Activated T-helper 1 cell treated with anti-CD3 and anti-CD28 coated beads, Interleukin-12 subunit alpha, Interleukin-12 subunit beta, Interleukin-2, Interleukin-4 antibody, amounts not matched to agents 30 ng/mL and 10 ng/mL and 1 ng/mL, durations not matched to agents 14 hours and 24 hours and 36 hours (primary cell): ENCODE measurements at regions not wholly inside any gene's neighbourhood (a gene's known extent, or its start where the extent isn't known, plus 50 kb on each side); places are given as distances from the start of the nearest gene placed in this dataset.

Experiments used
- DNase-seq: peaks from one replicate; pipeline ENCODE4 v3.0.0; 2021; ENCODE audit warnings: low spot score
- H3K27ac Mint-ChIP-seq: one replicate; pipeline ENCODE4 v1.8.0; 2021; ENCODE audit warnings: mild to moderate bottlenecking, mixed read lengths
- H3K27me3 Mint-ChIP-seq: one replicate; pipeline ENCODE4 v1.8.0; 2022; ENCODE audit warnings: mild to moderate bottlenecking, moderate library complexity, mixed read lengths; ENCODE audit not compliant: insufficient read depth
- H3K36me3 Mint-ChIP-seq: one replicate; pipeline ENCODE4 v1.8.0; 2021; ENCODE audit warnings: low read depth, mixed read lengths
- H3K4me1 Mint-ChIP-seq: one replicate; pipeline ENCODE4 v1.8.0; 2021; ENCODE audit warnings: low read depth, mixed read lengths
- H3K4me3 Mint-ChIP-seq: one replicate; pipeline ENCODE4 v1.8.0; 2021; ENCODE audit warnings: mild to moderate bottlenecking, moderate library complexity, mixed read lengths
- H3K9me3 Mint-ChIP-seq: one replicate; pipeline ENCODE4 v1.8.0; 2021; ENCODE audit warnings: mixed read lengths
- intact Hi-C: fragments of 100-400 bp; cut with micrococcal nuclease; formaldehyde crosslinking; loops from one replicate; pipeline ENCODE4 v1.15.1; 2024

GRCh38 chr15:57870667-57871066, 164.2 kb downstream of the POLR2M start:
- peaks cover 8% of the 10 kb centered on the region for H3K9me3 Mint-ChIP-seq
- H3K36me3 Mint-ChIP-seq: no peaks in the 10 kb centered on the region
- H3K4me3 Mint-ChIP-seq: no peak overlapping the region
- DNase-seq: no peak
- no peak overlapping the region for H3K27ac Mint-ChIP-seq
- intact Hi-C loops: no loop called here
- peaks cover 16% of the 10 kb centered on the region for H3K4me1 Mint-ChIP-seq
- peaks cover 53% of the 10 kb centered on the region for H3K27me3 Mint-ChIP-seq

- Mint-ChIP-seq H3K4me1 (peaks cover 16% of the 10 kb centered on the region), H3K27ac (no peak overlapping the region), H3K9me3 (peaks cover 8% of the 10 kb centered on the region), H3K27me3 (peaks cover 49% of the 10 kb centered on the region), H3K36me3 (no peaks in the 10 kb centered on the region), H3K4me3 (no peak overlapping the region)
- intact Hi-C loops: no loop called here
- DNase-seq: no peak
Observed at GRCh38 chr15:57872281-57873030, 165.9 kb downstream of the POLR2M start.

GRCh38 chr15:57873564-57874209, 167.2 kb downstream of the POLR2M start:
- no peak overlapping the region for H3K4me3 Mint-ChIP-seq
- H3K27me3 Mint-ChIP-seq: peaks cover 43% of the 10 kb centered on the region
- peaks cover 3% of the 10 kb centered on the region for H3K4me1 Mint-ChIP-seq
- DNase-seq: no peak
- intact Hi-C loops: no loop called here
- H3K27ac Mint-ChIP-seq: no peak overlapping the region
- H3K9me3 Mint-ChIP-seq: peaks cover 8% of the 10 kb centered on the region
- no peaks in the 10 kb centered on the region for H3K36me3 Mint-ChIP-seq

DNA sequence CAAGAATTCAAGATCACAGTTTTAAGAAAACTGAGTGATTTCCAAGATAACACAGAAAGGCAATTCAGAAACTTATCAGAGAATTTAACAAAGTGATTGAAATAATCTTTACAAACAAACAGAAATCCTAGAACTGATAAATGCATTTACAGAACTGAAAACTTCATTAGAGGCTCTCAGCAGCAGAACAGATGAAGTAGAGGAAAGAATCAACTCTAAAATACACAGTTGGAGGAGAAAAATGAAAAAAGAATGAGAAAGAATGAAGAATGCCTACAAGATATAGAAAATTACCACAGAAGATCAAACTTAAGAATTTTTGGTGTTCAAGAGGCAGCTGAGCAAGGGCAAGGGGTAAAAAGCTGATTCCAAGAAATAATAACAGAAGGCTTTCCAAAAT, 168.8 kb downstream of the POLR2M start:
- intact Hi-C loops: no loop called here
- H3K4me1 Mint-ChIP-seq: no peaks in the 10 kb centered on the region
- no peak overlapping the region for H3K27ac Mint-ChIP-seq
- H3K4me3 Mint-ChIP-seq: no peak overlapping the region
- DNase-seq: no peak
- H3K27me3 Mint-ChIP-seq: peaks cover 41% of the 10 kb centered on the region
- H3K36me3 Mint-ChIP-seq: no peaks in the 10 kb centered on the region
- peaks cover 8% of the 10 kb centered on the region for H3K9me3 Mint-ChIP-seq

DNA sequence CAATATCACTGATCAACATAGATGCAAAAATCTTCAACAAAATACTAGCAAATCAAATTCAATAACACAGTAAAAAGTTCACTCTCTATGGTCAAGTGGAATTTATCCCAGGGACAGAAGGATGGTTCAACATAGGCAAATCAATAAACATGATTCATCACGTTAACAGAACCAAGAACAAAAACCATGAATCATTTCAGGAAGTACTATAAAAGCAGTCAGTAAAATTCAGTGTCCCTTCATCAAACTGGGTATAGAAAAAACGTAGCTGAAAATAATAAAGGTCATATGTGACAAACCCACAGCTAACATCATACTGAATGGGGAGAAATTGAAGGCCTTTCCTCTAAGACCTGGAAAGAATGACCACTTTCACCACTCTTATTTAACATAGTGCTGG, 172.1 kb downstream of the POLR2M start:
- no peak for DNase-seq
- intact Hi-C loops: no loop called here
- Mint-ChIP-seq H3K9me3 (peaks cover 8% of the 10 kb centered on the region), H3K27me3 (peaks cover 26% of the 10 kb centered on the region), H3K27ac (no peak overlapping the region), H3K4me3 (no peak overlapping the region), H3K4me1 (no peaks in the 10 kb centered on the region), H3K36me3 (no peaks in the 10 kb centered on the region)

DNA sequence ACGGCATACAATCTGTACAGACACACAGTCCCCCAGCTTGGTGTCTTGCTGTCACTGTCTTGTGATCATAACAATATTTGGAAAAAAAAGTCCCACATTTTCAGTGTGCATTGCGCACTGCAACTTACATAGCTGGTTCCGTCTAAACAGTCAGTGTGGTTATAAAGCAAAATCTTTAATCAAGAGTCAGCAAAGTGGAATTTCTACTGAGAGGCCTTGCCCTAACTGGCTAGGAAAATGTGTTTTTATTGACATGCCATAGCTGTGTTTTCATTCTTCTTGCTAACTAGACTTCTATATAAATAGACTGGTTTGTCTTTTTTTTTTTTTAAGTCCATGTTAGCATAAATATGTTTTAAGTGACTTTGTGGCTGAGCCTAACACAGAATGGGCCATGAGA, 174.8 kb downstream of the POLR2M start:
- Mint-ChIP-seq H3K9me3 (no peaks in the 10 kb centered on the region), H3K27ac (no peak overlapping the region), H3K27me3 (peaks cover 23% of the 10 kb centered on the region), H3K36me3 (no peaks in the 10 kb centered on the region), H3K4me3 (no peak overlapping the region), H3K4me1 (no peaks in the 10 kb centered on the region)
- intact Hi-C loops: no loop called here
- DNase-seq: no peak

DNA sequence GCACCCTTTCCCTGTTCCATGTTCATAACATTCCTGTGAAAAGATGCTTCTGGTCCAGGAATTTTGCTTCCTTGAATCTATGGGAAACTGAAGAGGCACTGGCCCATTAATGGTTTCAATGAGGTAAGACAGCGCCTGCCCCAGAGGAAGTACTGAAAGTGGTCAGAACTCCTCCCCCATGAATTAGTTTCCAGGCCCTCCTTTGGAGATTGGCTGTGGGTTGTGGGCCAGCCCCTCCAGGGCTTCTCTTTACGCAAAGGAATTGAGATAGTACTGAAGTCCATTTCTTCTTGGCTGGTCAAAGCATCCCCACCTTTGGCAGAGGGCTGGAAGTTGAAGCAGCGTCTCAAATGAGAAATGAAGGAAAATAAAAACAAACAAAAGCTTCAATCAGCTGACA, 175.5 kb downstream of the POLR2M start:
- intact Hi-C loops: no loop called here
- Mint-ChIP-seq H3K4me3 (no peak overlapping the region), H3K36me3 (no peaks in the 10 kb centered on the region), H3K9me3 (no peaks in the 10 kb centered on the region), H3K27ac (no peak overlapping the region), H3K27me3 (peaks cover 21% of the 10 kb centered on the region), H3K4me1 (no peaks in the 10 kb centered on the region)
- DNase-seq: no peak

DNA sequence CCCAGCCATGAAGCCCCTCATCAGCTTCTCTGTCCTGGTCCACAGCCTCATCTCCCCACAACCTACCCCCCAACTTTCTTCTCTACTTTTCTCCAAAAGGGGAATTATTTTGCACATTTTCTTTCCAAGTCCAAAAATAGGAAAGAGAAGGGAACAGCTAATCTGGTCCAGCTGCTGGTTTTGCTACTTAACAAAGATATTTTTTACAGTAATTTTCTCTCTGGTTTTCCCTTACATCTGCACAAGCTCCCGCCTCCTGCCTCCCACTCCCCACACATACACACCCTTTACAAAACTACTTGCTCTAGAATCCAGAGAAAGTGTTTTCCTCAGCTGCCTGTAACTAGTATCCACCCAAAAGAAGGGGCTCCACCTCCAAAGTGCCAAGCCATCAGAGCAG, 177.2 kb downstream of the POLR2M start:
- H3K27me3 Mint-ChIP-seq: peaks cover 15% of the 10 kb centered on the region
- H3K27ac Mint-ChIP-seq: no peak overlapping the region
- no peaks in the 10 kb centered on the region for H3K36me3 Mint-ChIP-seq
- intact Hi-C loops: no loop called here
- no peak for DNase-seq
- no peak overlapping the region for H3K4me3 Mint-ChIP-seq
- H3K9me3 Mint-ChIP-seq: no peaks in the 10 kb centered on the region
- H3K4me1 Mint-ChIP-seq: no peaks in the 10 kb centered on the region

GRCh38 chr15:57884936-57885335, 178.4 kb downstream of the POLR2M start:
- intact Hi-C loops: no loop called here
- Mint-ChIP-seq H3K36me3 (no peaks in the 10 kb centered on the region), H3K4me1 (no peaks in the 10 kb centered on the region), H3K27ac (no peak overlapping the region), H3K9me3 (no peaks in the 10 kb centered on the region), H3K27me3 (peaks cover 15% of the 10 kb centered on the region), H3K4me3 (no peak overlapping the region)
- no peak for DNase-seq

GRCh38 chr15:57885435-57885834, 178.9 kb downstream of the POLR2M start:
- H3K4me3 Mint-ChIP-seq: no peak overlapping the region
- DNase-seq: no peak
- no peaks in the 10 kb centered on the region for H3K4me1 Mint-ChIP-seq
- no peak overlapping the region for H3K27ac Mint-ChIP-seq
- H3K27me3 Mint-ChIP-seq: peaks cover 18% of the 10 kb centered on the region
- intact Hi-C loops: no loop called here
- H3K9me3 Mint-ChIP-seq: no peaks in the 10 kb centered on the region
- no peaks in the 10 kb centered on the region for H3K36me3 Mint-ChIP-seq

GRCh38 chr15:57887825-57888224, 177.7 kb downstream of the ALDH1A2 start:
- Mint-ChIP-seq H3K27ac (no peak overlapping the region), H3K4me1 (no peaks in the 10 kb centered on the region), H3K9me3 (no peaks in the 10 kb centered on the region), H3K4me3 (no peak overlapping the region), H3K36me3 (no peaks in the 10 kb centered on the region), H3K27me3 (peaks cover 14% of the 10 kb centered on the region)
- intact Hi-C loops: no loop called here
- DNase-seq: no peak

- intact Hi-C loops: no loop called here
- Mint-ChIP-seq H3K9me3 (no peaks in the 10 kb centered on the region), H3K4me1 (no peaks in the 10 kb centered on the region), H3K27ac (no peak overlapping the region), H3K36me3 (no peaks in the 10 kb centered on the region), H3K27me3 (peaks cover 14% of the 10 kb centered on the region), H3K4me3 (no peak overlapping the region)
- no peak for DNase-seq
Observed at GRCh38 chr15:57890351-57890750, 175.2 kb downstream of the ALDH1A2 start.

DNA sequence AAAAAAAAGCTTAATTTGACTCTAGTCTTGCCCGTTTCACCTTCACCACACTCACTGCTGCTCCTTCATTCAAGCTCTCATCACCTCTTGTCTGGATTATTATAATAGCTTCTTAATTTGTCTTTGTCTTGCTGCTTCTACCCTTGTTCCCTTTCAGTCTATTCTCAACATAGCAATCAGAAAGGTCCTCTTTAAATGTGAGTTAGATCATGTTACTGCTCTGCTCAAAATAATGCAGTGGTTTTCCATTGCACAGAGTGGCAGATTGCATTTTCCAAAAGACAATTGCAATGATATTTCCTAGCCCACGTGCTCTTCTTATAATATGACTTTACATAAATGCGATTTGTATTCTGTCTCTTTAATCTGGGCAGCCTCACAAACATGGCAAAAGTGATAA, 174.6 kb downstream of the ALDH1A2 start:
- no peaks in the 10 kb centered on the region for H3K9me3 Mint-ChIP-seq
- no peak for DNase-seq
- H3K4me3 Mint-ChIP-seq: no peak overlapping the region
- H3K27me3 Mint-ChIP-seq: peaks cover 9% of the 10 kb centered on the region
- no peak overlapping the region for H3K27ac Mint-ChIP-seq
- no peaks in the 10 kb centered on the region for H3K4me1 Mint-ChIP-seq
- H3K36me3 Mint-ChIP-seq: no peaks in the 10 kb centered on the region
- intact Hi-C loops: no loop called here
